Right lobe of liver (tissue), 4 donors: ENCODE measurements at regions not wholly inside any gene's neighbourhood (a gene's known extent, or its start where the extent isn't known, plus 50 kb on each side); places are given as distances from the start of the nearest gene placed in this dataset.

Experiments used
- CTCF ChIP-seq, 4 donors: fragments of 200-600 bp in 3 of 4; fragments of 450-650 bp in 1 of 4; IDR thresholded peaks; one replicate each; pipeline versions ENCODE4 v1.5.1 to v1.8.0; 2016 to 2022; ENCODE audit warnings: antibody characterized with exemption in 4 of 4, mild to moderate bottlenecking in 2 of 4
- POLR2A ChIP-seq: fragments of 450-650 bp; IDR thresholded peaks from one replicate; pipeline ENCODE4 v1.6.1; 2017; ENCODE audit warnings: antibody characterized with exemption, mild to moderate bottlenecking
- donor health status: DM: no; HTN: no; CAD: no.
- donor health status: DM: no; HTN: no; CAD: no.
- donor health status: DM: no; HTN: yes; CAD: no.

- TF ChIP-seq CTCF (IDR thresholded peaks at IDR 0.05) (no peak), POLR2A (no peak)
Measured at GRCh38 chr6:48564036-48564820, 453.2 kb upstream of the PTCHD4 start.
